ENCODE measurements at regions not wholly inside any gene's neighbourhood (a gene's known extent, or its start where the extent isn't known, plus 50 kb on each side); places are given as distances from the start of the nearest gene placed in this dataset.

DNA sequence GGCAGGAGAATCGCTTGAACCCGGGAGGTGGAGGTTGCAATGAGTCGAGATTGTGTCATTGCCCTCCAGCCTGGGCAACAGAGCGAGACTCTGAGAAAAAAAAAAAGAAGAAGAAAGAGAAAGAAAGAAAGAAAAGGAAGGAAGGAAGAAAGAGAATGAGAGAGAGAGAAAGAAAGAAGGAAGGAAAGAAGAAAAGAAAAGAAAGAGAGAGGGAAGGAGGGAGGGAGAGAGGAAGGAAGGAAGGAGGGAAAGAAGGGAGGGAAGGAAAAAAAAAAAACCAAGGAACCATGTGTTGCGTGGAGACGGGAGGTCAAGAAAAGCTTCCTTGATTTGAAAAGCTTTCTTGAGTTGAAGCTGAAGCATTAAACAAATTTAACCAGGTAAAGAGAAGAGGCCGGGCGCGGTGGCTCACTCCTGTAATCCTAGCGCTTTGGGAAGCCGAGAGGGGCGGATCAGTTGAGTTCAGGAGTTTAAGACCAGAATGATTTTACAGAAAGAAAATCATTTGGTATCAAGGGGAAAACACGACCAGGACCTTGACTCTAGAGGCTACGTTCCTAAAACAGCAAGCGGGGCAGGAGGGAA is 90.5 kb upstream of the PRSS16 start:
- Histone ChIP-seq H3K9me3 (ENCODE audit: control insufficient read depth in 4 of 4, low read length in 3 of 4) (no peaks in the 10 kb centered on the region), H3K4me1 (ENCODE audit: control insufficient read depth in 4 of 4, insufficient read depth in 4 of 4, low read length in 3 of 4) (peaks cover 2 to 12% (median 7%) of the 10 kb centered on the region in 4 donors), H3K36me3 (ENCODE audit: control insufficient read depth in 4 of 4, insufficient read depth in 3 of 4, low read depth in 1 of 4, low read length in 3 of 4) (no peaks in the 10 kb centered on the region), H3K4me3 (ENCODE audit: low read depth in 1 of 3, low read length in 3 of 3) (peak overlapping the region; percentile 46 to 47 (median 46)), H3K9ac (ENCODE audit: low read depth in 1 of 2, low read length in 2 of 2) (peak overlapping the region in 1 of 2 donors; percentile 20), H3K27me3 (ENCODE audit: control insufficient read depth in 4 of 4, insufficient read depth in 4 of 4, low read length in 3 of 4) (no peaks in the 10 kb centered on the region), H3K27ac (ENCODE audit: low read depth in 1 of 2, low read length in 2 of 2) (no peak overlapping the region)
- no peak for DNase-seq (ENCODE audit: low spot score)
- TF ChIP-seq EGR1 (IDR thresholded peaks at IDR 0.05; ENCODE audit: low read depth in 2 of 2): no peak
- TF ChIP-seq HNF4A (conservative IDR thresholded peaks at IDR 0.05): no peak
- TF ChIP-seq JUND (IDR thresholded peaks at IDR 0.05): no peak
- TF ChIP-seq RXRA (IDR thresholded peaks at IDR 0.05): no peak
- no peak for TF ChIP-seq NR2F2 (IDR thresholded peaks at IDR 0.05)
- TF ChIP-seq, protein P1, sequence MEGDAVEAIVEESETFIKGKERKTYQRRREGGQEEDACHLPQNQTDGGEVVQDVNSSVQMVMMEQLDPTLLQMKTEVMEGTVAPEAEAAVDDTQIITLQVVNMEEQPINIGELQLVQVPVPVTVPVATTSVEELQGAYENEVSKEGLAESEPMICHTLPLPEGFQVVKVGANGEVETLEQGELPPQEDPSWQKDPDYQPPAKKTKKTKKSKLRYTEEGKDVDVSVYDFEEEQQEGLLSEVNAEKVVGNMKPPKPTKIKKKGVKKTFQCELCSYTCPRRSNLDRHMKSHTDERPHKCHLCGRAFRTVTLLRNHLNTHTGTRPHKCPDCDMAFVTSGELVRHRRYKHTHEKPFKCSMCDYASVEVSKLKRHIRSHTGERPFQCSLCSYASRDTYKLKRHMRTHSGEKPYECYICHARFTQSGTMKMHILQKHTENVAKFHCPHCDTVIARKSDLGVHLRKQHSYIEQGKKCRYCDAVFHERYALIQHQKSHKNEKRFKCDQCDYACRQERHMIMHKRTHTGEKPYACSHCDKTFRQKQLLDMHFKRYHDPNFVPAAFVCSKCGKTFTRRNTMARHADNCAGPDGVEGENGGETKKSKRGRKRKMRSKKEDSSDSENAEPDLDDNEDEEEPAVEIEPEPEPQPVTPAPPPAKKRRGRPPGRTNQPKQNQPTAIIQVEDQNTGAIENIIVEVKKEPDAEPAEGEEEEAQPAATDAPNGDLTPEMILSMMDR (IDR thresholded peaks at IDR 0.05; ENCODE audit: low read depth, low read length, missing input control): no peak
- TF ChIP-seq, protein P2, sequence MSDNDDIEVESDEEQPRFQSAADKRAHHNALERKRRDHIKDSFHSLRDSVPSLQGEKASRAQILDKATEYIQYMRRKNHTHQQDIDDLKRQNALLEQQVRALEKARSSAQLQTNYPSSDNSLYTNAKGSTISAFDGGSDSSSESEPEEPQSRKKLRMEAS (IDR thresholded peaks at IDR 0.05): no peak
- TF ChIP-seq TAF1 (conservative IDR thresholded peaks at IDR 0.05): no peak
- TF ChIP-seq SP1 (IDR thresholded peaks at IDR 0.05): no peak
- no peak for TF ChIP-seq YY1 (IDR thresholded peaks at IDR 0.05)
- TF ChIP-seq, protein P3, sequence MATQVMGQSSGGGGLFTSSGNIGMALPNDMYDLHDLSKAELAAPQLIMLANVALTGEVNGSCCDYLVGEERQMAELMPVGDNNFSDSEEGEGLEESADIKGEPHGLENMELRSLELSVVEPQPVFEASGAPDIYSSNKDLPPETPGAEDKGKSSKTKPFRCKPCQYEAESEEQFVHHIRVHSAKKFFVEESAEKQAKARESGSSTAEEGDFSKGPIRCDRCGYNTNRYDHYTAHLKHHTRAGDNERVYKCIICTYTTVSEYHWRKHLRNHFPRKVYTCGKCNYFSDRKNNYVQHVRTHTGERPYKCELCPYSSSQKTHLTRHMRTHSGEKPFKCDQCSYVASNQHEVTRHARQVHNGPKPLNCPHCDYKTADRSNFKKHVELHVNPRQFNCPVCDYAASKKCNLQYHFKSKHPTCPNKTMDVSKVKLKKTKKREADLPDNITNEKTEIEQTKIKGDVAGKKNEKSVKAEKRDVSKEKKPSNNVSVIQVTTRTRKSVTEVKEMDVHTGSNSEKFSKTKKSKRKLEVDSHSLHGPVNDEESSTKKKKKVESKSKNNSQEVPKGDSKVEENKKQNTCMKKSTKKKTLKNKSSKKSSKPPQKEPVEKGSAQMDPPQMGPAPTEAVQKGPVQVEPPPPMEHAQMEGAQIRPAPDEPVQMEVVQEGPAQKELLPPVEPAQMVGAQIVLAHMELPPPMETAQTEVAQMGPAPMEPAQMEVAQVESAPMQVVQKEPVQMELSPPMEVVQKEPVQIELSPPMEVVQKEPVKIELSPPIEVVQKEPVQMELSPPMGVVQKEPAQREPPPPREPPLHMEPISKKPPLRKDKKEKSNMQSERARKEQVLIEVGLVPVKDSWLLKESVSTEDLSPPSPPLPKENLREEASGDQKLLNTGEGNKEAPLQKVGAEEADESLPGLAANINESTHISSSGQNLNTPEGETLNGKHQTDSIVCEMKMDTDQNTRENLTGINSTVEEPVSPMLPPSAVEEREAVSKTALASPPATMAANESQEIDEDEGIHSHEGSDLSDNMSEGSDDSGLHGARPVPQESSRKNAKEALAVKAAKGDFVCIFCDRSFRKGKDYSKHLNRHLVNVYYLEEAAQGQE (IDR thresholded peaks at IDR 0.05): no peak
- no peak for TF ChIP-seq HNF4G (IDR thresholded peaks at IDR 0.05)
- no peak for TF ChIP-seq FOXA2 (IDR thresholded peaks at IDR 0.05)
- 36% methylated on average over 15 of the region's 15 CpGs for WGBS

DNA sequence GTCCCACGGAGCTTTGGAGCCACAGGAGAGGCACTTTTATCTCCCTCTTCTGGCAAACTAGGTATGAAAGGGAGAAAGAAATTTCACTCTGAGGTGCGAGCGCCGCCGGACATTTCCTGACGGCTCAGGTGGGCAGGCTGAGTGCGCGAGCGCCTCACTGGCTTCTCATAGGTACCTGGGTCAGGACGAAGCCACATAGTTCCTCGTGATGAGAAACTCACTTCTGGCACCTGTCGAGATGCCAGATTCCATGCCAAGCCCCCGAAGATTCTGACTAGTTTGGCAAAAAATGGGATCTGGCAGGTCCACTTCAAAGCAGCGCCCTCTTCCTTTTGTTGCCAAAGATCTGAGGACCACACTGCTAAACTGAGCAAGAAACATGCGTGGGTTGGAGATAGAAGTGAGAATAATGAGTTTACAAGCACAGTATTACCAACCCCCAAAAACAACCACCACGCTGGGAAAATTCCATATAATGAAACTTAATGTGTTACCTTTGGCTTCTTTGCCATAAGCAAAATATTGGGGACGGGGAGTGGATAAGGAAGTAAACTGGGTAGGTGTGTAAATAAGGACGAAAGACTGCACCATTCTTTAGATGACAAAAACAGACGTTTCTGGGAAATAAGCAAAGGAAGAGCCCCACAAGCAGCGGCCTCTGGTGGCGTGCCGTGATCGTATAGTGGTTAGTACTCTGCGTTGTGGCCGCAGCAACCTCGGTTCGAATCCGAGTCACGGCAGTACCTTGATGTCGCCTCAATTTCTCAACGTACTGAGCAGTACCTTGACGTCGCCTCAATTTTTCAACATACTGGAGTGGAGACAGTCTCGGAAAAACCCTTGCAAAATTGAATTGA is 89.8 kb upstream of the PRSS16 start:
- Histone ChIP-seq H3K27ac (ENCODE audit: low read depth in 1 of 2, low read length in 2 of 2) (no peak overlapping the region), H3K4me1 (ENCODE audit: control insufficient read depth in 4 of 4, insufficient read depth in 4 of 4, low read length in 3 of 4) (peaks cover 2 to 12% (median 7%) of the 10 kb centered on the region in 4 donors), H3K9me3 (ENCODE audit: control insufficient read depth in 4 of 4, low read length in 3 of 4) (no peaks in the 10 kb centered on the region), H3K9ac (ENCODE audit: low read depth in 1 of 2, low read length in 2 of 2) (peak overlapping the region; percentile 3 to 20), H3K4me3 (ENCODE audit: low read depth in 1 of 3, low read length in 3 of 3) (peak overlapping the region; percentile 46 to 47 (median 46)), H3K36me3 (ENCODE audit: control insufficient read depth in 4 of 4, insufficient read depth in 3 of 4, low read depth in 1 of 4, low read length in 3 of 4) (no peaks in the 10 kb centered on the region), H3K27me3 (ENCODE audit: control insufficient read depth in 4 of 4, insufficient read depth in 4 of 4, low read length in 3 of 4) (no peaks in the 10 kb centered on the region)
- DNase-seq (ENCODE audit: low spot score): peak; percentile 77
- 6% methylated on average over 34 of the region's 34 CpGs for WGBS
- no peak for TF ChIP-seq FOXA1 (IDR thresholded peaks at IDR 0.05)
- TF ChIP-seq, protein P3 (IDR thresholded peaks at IDR 0.05): no peak
- TF ChIP-seq NR2F2 (IDR thresholded peaks at IDR 0.05): no peak
- TF ChIP-seq, protein P1 (IDR thresholded peaks at IDR 0.05; ENCODE audit: low read depth, low read length, missing input control): peak; percentile 27
- no peak for TF ChIP-seq HNF4A (conservative IDR thresholded peaks at IDR 0.05)
- TF ChIP-seq JUND (IDR thresholded peaks at IDR 0.05): no peak
- no peak for TF ChIP-seq TAF1 (conservative IDR thresholded peaks at IDR 0.05)
- TF ChIP-seq EGR1 (IDR thresholded peaks at IDR 0.05; ENCODE audit: low read depth in 2 of 2): no peak
- TF ChIP-seq, protein P4, sequence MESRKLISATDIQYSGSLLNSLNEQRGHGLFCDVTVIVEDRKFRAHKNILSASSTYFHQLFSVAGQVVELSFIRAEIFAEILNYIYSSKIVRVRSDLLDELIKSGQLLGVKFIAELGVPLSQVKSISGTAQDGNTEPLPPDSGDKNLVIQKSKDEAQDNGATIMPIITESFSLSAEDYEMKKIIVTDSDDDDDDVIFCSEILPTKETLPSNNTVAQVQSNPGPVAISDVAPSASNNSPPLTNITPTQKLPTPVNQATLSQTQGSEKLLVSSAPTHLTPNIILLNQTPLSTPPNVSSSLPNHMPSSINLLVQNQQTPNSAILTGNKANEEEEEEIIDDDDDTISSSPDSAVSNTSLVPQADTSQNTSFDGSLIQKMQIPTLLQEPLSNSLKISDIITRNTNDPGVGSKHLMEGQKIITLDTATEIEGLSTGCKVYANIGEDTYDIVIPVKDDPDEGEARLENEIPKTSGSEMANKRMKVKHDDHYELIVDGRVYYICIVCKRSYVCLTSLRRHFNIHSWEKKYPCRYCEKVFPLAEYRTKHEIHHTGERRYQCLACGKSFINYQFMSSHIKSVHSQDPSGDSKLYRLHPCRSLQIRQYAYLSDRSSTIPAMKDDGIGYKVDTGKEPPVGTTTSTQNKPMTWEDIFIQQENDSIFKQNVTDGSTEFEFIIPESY (IDR thresholded peaks at IDR 0.05): no peak
